DOHH2 (cell line): ENCODE measurements at regions not wholly inside any gene's neighbourhood (a gene's known extent, or its start where the extent isn't known, plus 50 kb on each side); places are given as distances from the start of the nearest gene placed in this dataset.
"Not testable (repeated sequence)": the region's sequence is repeated elsewhere in the genome, so short reads cannot be mapped to it uniquely, and the experiment has no call there.

ENCODE experiments used
- H3F3A ChIP-seq: fragments of 200-600 bp; sonication (generic), shearing (Covaris generic); 2 replicates; pipeline ENCODE4 v1.6.0; 2016; ENCODE audit warnings: antibody characterized with exemption, mild to moderate bottlenecking; ENCODE audit not compliant: control insufficient read depth, insufficient read depth
- H3K27ac ChIP-seq: fragments of 200-600 bp; sonication (generic); 2 replicates; pipeline ENCODE4 v1.5.1; 2014; ENCODE audit warnings: low read depth, mild to moderate bottlenecking, low read length, moderate library complexity
- H3K27me3 ChIP-seq: fragments of 200-600 bp; sonication (generic); 2 replicates; pipeline ENCODE4 v1.6.1; 2014; ENCODE audit warnings: mild to moderate bottlenecking, low read length, mixed read lengths; ENCODE audit not compliant: control insufficient read depth
- H3K36me3 ChIP-seq: fragments of 200-600 bp; sonication (generic); 2 replicates; pipeline ENCODE4 v1.6.1; 2014; ENCODE audit warnings: mild to moderate bottlenecking, low read length, moderate library complexity, mixed read lengths; ENCODE audit not compliant: control insufficient read depth
- H3K4me1 ChIP-seq: fragments of 200-600 bp; sonication (generic); 2 replicates; pipeline ENCODE4 v1.6.1; 2014; ENCODE audit warnings: mild to moderate bottlenecking, low read length, mixed read lengths; ENCODE audit not compliant: control insufficient read depth
- H3K4me2 ChIP-seq: fragments of 200-600 bp; sonication (generic); 2 replicates; pipeline ENCODE4 v1.6.0; 2014; ENCODE audit warnings: mild to moderate bottlenecking, low read length, moderate library complexity
- H3K4me3 ChIP-seq: fragments of 200-600 bp; sonication (generic); 2 replicates; pipeline ENCODE4 v1.5.1; 2014; ENCODE audit warnings: mild to moderate bottlenecking, low read length, mixed read lengths
- H3K79me2 ChIP-seq: fragments of 200-600 bp; sonication (generic); 2 replicates; pipeline ENCODE4 v1.6.1; 2014; ENCODE audit warnings: mild to moderate bottlenecking, low read length, mixed read lengths; ENCODE audit not compliant: control insufficient read depth
- H3K9me2 ChIP-seq: fragments of 200-600 bp; sonication (generic); replicated peaks from 2 replicates; pipeline ENCODE4 v1.6.1; 2014; ENCODE audit warnings: mild to moderate bottlenecking, low read length, mixed read lengths; ENCODE audit not compliant: control insufficient read depth
- H3K9me3 ChIP-seq: fragments of 200-600 bp; sonication (generic); 2 replicates; pipeline ENCODE4 v1.6.1; 2014; ENCODE audit warnings: antibody characterized with exemption, low read length, mixed read lengths; ENCODE audit not compliant: control insufficient read depth, insufficient read depth
- H4K20me1 ChIP-seq: fragments of 200-600 bp; sonication (generic); 2 replicates; pipeline ENCODE4 v1.6.0; 2014; ENCODE audit warnings: low read depth, mild to moderate bottlenecking, antibody characterized with exemption, low read length, moderate library complexity; ENCODE audit not compliant: control insufficient read depth, insufficient read depth
- EZH2phosphoT487 ChIP-seq: fragments of 200-600 bp; sonication (generic); IDR thresholded peaks from 2 replicates; pipeline ENCODE4 v1.6.1; 2017; ENCODE audit warnings: borderline replicate concordance, mild to moderate bottlenecking, antibody characterized with exemption, low read length, moderate library complexity, mixed read lengths
- TF ChIP-seq, protein P1 (sequence below): fragments of 200-600 bp; sonication (generic); IDR thresholded peaks from one replicate; pipeline ENCODE4 v1.5.1; 2014; ENCODE audit warnings: antibody characterized with exemption, mild to moderate bottlenecking, low read depth, low read length; ENCODE audit not compliant: poor library complexity, severe bottlenecking

DNA sequence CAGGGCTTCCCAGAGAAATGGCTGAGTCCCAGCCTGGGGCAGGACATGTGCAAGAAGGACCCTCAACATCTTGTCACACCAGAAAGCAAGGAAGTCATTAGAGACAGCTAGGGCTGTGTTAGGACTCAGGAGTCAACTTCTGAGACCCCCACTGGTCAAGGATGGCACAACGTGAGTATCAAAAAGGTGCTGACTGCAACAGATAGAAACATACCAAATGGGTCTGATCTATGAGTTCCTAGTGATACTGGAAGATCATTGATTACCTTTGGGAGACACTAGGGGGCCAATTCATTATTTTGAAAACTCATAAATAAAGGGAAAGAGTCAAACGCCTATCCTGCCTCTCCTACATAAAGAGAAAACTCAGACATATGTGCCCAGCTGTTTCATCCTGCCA, 73.5 kb upstream of the GJB6 start:
- H4K20me1 ChIP-seq, result no peaks in the 10 kb centered on the region
- no peaks in the 10 kb centered on the region for H3K36me3 ChIP-seq
- H3K4me2 ChIP-seq, result no peak overlapping the region
- H3K4me1 ChIP-seq, result no peaks in the 10 kb centered on the region
- no peaks in the 10 kb centered on the region for H3K9me3 ChIP-seq
- no peak overlapping the region for H3K27ac ChIP-seq
- TF ChIP-seq, protein P1, sequence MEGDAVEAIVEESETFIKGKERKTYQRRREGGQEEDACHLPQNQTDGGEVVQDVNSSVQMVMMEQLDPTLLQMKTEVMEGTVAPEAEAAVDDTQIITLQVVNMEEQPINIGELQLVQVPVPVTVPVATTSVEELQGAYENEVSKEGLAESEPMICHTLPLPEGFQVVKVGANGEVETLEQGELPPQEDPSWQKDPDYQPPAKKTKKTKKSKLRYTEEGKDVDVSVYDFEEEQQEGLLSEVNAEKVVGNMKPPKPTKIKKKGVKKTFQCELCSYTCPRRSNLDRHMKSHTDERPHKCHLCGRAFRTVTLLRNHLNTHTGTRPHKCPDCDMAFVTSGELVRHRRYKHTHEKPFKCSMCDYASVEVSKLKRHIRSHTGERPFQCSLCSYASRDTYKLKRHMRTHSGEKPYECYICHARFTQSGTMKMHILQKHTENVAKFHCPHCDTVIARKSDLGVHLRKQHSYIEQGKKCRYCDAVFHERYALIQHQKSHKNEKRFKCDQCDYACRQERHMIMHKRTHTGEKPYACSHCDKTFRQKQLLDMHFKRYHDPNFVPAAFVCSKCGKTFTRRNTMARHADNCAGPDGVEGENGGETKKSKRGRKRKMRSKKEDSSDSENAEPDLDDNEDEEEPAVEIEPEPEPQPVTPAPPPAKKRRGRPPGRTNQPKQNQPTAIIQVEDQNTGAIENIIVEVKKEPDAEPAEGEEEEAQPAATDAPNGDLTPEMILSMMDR, result no peak
- no peak for TF ChIP-seq EZH2phosphoT487
- no peaks in the 10 kb centered on the region for H3K79me2 ChIP-seq
- H3K4me3 ChIP-seq, result no peak overlapping the region
- H3F3A ChIP-seq, result no peaks in the 10 kb centered on the region
- H3K9me2 ChIP-seq, result no peaks in the 10 kb centered on the region
- H3K27me3 ChIP-seq, result no peaks in the 10 kb centered on the region

DNA sequence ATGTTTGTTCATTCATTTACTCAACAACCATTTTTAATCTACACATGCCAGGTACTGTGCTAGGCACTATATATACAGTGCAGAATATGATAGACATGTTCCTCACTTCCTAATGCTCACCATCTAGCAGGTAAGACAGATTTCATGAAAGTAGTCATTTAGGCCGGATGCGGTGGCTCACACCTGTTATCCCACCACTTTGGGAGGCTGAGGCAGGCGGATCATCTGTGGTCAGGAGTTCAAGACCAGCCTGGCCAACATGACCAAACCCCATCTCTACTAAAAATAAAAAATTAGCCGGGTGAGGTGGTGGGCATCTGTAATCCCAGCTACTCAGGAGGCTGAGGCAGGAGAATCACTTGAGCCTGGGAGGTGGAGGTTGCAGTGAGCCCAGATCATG, 71.9 kb upstream of the GJB6 start:
- H3K27me3 ChIP-seq, H4K20me1 ChIP-seq, H3K36me3 ChIP-seq, H3K4me3 ChIP-seq, H3K9me3 ChIP-seq, H3F3A ChIP-seq, H3K9me2 ChIP-seq, H3K79me2 ChIP-seq, H3K4me2 ChIP-seq, H3K4me1 ChIP-seq, H3K27ac ChIP-seq: not testable (repeated sequence)

DNA sequence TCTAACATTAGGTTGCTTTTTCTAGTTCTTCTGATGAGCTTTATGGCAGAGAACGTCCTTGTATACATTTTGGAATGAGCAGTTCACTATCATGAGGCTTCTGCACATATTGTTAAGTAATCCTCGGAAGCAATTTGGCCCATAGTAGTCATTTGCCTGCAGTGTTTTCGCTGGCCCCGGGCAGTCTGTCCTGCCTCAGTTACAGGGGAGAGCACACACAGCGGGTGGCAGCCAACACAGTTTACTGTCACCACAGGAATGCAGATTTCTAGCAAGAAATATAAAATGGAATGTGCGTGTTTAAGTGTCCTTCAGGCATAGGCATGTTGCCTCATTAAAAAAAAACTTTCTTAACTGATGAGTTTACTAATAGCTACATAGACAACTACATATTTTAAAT, 71.5 kb upstream of the GJB6 start:
- H3K27me3 ChIP-seq, result no peaks in the 10 kb centered on the region
- H3K4me1 ChIP-seq, result no peaks in the 10 kb centered on the region
- no peaks in the 10 kb centered on the region for H3F3A ChIP-seq
- H3K4me2 ChIP-seq, result no peak overlapping the region
- H3K4me3 ChIP-seq, result no peak overlapping the region
- no peaks in the 10 kb centered on the region for H3K36me3 ChIP-seq
- H3K9me2 ChIP-seq, result no peaks in the 10 kb centered on the region
- H4K20me1 ChIP-seq, result no peaks in the 10 kb centered on the region
- no peak overlapping the region for H3K27ac ChIP-seq
- H3K9me3 ChIP-seq, result no peaks in the 10 kb centered on the region
- TF ChIP-seq EZH2phosphoT487, result no peak
- TF ChIP-seq, protein P1, result no peak
- H3K79me2 ChIP-seq, result no peaks in the 10 kb centered on the region

DNA sequence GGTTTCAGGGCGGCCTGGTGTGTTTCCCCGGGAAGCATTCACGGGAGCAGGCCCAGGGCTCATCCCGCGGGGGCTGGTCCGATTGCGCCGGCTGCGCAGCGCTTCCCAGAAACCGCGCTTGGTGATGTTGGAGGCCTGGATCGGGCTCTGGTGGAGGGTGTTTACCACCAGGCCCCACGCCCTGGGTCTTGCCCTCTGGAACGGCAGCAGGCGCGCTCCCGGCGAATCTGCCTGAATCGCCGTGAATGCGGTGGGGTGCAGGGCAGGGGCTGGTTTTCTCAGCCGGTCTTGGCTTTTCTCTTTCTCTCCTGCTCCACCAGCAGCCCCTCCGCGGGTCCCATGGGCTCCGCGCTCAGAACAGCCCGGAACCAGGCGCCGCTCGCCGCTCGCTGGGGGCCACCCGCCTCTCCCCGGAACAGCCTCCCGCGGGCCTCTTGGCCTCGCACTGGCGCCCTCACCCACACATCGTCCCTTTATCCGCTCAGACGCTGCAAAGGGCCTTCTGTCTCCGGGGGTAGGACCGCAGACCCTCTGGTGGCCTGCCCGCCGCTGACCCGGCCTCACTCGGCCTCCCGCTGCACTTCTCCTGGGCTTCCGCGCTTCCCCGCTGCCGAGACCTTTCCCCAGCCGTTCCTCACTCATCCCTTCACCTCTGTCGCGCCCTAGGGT, 69.4 kb upstream of the GJB6 start:
- Histone ChIP-seq H3K79me2 (no peaks in the 10 kb centered on the region), H3K4me3 (no peak overlapping the region)

More for the DNA sequence above, 69.4 kb upstream of the GJB6 start:
- TF ChIP-seq EZH2phosphoT487, result no peak
- TF ChIP-seq, protein P1, result no peak
- no peaks in the 10 kb centered on the region for H3K36me3 ChIP-seq
- H4K20me1 ChIP-seq, result no peaks in the 10 kb centered on the region
- H3K27me3 ChIP-seq, result no peaks in the 10 kb centered on the region
- no peaks in the 10 kb centered on the region for H3K9me3 ChIP-seq
- no peaks in the 10 kb centered on the region for H3K4me1 ChIP-seq
- H3K27ac ChIP-seq, result no peak overlapping the region
- no peaks in the 10 kb centered on the region for H3K9me2 ChIP-seq
- H3F3A ChIP-seq, result no peaks in the 10 kb centered on the region
- no peak overlapping the region for H3K4me2 ChIP-seq
